ENCODE measurements at regions not wholly inside any gene's neighbourhood (a gene's known extent, or its start where the extent isn't known, plus 50 kb on each side); places are given as distances from the start of the nearest gene placed in this dataset.
"Not testable (repeated sequence)": the region's sequence is repeated elsewhere in the genome, so short reads cannot be mapped to it uniquely, and the experiment has no call there.

DNA sequence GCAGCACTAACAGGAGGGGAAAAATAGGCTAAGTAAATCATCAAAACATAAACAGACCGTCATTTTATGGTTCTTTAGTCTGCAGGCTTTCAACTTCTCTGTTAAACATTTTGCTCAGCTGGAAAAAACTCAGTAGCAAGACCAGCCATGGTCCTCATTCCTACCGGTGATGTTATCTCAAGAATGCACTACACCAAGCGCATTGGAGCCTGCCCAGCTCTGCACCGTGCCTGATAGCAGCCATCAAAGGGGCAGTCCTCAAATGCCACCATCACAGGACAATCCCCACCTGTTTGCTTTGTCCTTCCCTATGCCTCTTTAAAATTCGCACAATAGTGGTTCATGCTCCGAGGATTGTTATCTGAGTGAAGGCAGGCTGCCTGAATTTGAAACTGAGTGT, 181.5 kb upstream of the MON1B start:
- FAIRE-seq (no peak), DNase-seq (ENCODE audit: insufficient read length) (no peak)
- no peak for TF ChIP-seq TAF1 (IDR thresholded peaks at IDR 0.05; ENCODE audit: borderline replicate concordance, low read depth, low read length)
- TF ChIP-seq POLR2AphosphoS5 (IDR thresholded peaks at IDR 0.05; ENCODE audit: low read depth, low read length), result no peak
- no peak for TF ChIP-seq POLR2A (IDR thresholded peaks at IDR 0.05; ENCODE audit: low read depth, low read length)

DNA sequence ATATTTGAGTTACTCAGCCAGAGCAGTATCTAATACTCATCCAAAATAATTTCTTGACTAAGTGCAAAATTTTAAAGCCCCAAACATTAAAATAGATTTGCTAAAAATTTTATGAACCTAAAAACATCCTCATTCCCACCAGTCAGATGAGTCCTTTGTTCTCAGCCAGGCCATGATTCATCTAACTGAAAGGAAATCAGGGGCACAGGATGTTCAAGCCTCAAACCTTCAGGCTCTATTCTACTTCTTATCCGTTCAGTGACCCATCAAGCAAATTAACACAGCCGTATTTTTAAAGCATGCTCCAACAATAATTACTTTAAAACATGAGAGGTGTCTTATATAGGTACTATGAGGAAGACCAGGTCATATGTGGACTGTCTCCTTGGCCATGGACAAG, 176.5 kb upstream of the MON1B start:
- TF ChIP-seq POLR2AphosphoS5 (IDR thresholded peaks at IDR 0.05; ENCODE audit: low read depth, low read length) (no peak), POLR2A (IDR thresholded peaks at IDR 0.05; ENCODE audit: low read depth, low read length) (no peak), TAF1 (IDR thresholded peaks at IDR 0.05; ENCODE audit: borderline replicate concordance, low read depth, low read length) (no peak)
- FAIRE-seq, result no peak
- DNase-seq (ENCODE audit: insufficient read length), result no peak

DNA sequence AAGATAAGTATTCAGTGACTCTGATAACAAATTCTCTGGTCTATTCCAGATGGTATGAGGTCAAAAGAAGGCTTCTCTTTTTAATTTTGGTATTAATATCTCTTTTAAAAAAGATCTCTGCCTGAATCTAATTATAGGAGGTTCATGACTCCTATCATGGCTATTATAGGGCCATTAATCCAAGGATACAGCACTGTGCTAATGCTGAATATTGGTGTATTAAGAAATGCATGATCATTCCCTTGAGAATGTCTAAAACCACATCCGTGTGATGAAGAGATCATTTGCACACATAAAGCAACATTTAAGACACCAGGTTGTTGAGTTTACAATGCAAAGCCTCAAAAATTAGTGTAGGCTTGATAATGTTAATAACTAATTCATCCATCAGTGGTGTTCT, 160.4 kb upstream of the MON1B start:
- TF ChIP-seq TAF1 (IDR thresholded peaks at IDR 0.05; ENCODE audit: borderline replicate concordance, low read depth, low read length) (no peak), POLR2A (IDR thresholded peaks at IDR 0.05; ENCODE audit: low read depth, low read length) (no peak), POLR2AphosphoS5 (IDR thresholded peaks at IDR 0.05; ENCODE audit: low read depth, low read length) (no peak)
- DNase-seq (ENCODE audit: insufficient read length), result no peak
- no peak for FAIRE-seq

DNA sequence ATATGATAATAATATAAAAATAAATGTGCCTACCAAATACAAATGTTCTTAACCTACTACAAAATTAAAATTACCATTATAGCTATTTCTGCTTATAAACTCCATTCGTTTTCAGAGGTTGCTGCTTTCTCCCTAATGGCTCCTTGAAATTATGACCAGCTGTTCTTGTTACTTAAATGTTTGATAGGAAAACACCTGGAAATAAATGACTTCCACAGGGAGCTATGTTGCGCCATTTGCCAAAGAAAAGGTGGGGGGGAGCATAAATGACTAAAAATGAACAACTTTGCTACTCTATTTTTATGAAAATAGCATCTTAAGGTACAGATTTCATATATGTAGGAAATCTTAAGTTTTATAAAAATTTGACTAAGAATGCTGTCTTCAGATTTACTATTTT, 157.5 kb upstream of the MON1B start:
- FAIRE-seq (no peak), DNase-seq (ENCODE audit: insufficient read length) (no peak)
- TF ChIP-seq TAF1 (IDR thresholded peaks at IDR 0.05; ENCODE audit: borderline replicate concordance, low read depth, low read length) (no peak), POLR2AphosphoS5 (IDR thresholded peaks at IDR 0.05; ENCODE audit: low read depth, low read length) (no peak), POLR2A (IDR thresholded peaks at IDR 0.05; ENCODE audit: low read depth, low read length) (no peak)

DNA sequence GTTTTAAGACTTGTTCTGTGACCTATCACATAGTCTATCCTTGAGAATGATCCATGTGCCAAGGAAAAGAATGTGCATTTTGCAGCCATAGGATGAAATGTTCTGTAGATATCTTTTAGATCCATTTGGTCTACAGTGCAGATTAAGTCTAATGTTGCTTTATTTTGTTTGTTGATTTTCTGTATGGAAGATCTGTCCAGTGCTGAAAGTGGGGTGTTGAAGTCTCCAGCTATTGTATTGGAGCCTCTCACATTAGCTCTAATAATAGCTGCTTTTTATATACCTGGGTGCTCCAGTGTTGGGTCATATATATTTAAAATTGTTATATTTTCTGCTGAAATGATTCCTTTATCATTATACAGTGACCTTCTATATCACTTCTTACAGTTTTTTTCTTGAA, 155.6 kb upstream of the MON1B start:
- FAIRE-seq (no peak), DNase-seq (ENCODE audit: insufficient read length) (no peak)
- TF ChIP-seq POLR2AphosphoS5 (IDR thresholded peaks at IDR 0.05; ENCODE audit: low read depth, low read length) (no peak), POLR2A (IDR thresholded peaks at IDR 0.05; ENCODE audit: low read depth, low read length) (no peak), TAF1 (IDR thresholded peaks at IDR 0.05; ENCODE audit: borderline replicate concordance, low read depth, low read length) (no peak)

DNA sequence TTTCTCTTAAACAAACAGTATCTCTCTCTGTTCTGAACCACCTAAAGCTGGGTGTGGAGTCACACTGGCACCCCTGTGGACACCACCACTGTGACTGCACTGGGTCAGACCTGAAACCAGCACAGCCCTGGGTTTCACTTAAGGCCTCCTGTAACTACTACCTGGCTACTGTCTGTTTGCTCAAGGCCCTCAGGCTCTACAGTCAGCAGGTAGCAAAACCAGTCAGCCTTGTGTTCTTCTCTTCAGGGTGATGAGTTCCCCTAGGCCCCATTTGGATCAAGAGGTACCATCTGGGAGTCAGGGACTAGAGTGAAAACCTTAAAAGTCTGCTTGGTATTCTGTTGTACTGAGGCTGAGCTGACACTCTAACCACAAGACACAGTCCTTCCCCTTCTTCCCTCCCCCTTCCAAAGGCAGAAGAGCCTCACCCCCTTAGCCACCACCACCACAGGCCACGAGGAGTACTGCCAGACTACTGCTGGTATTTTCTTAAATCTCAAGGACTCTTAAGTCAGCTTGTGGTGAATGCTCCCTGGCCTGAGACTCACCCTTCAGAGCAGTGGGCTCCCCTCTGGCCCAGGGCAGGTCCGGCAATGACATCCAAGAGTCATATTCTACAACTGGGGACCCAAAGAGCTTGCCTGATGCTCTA, 153.2 kb upstream of the MON1B start:
- no peak for DNase-seq (ENCODE audit: insufficient read length)

DNA sequence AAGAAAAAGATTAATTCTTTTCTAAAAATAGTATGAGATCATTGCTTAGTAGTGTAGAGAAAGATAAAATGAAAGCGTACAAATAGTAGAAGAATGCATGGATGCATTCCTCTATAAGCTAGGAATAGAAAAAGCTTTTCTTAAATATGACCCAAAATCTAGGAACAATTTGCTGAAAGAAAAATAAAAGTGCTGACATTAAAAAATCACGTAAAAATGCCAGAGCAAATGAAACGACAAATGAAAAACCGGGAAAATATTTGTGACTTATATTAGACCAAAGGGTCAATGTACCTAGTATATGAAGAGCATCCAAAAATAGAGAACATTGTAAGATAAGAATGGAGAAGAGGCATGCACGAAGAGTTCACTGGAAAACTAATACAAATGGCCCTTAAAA, 149.5 kb upstream of the MON1B start:
- DNase-seq (ENCODE audit: insufficient read length), result no peak
- no peak for TF ChIP-seq POLR2A (IDR thresholded peaks at IDR 0.05; ENCODE audit: low read depth, low read length)
- no peak for TF ChIP-seq TAF1 (IDR thresholded peaks at IDR 0.05; ENCODE audit: borderline replicate concordance, low read depth, low read length)
- TF ChIP-seq POLR2AphosphoS5 (IDR thresholded peaks at IDR 0.05; ENCODE audit: low read depth, low read length), result no peak
- FAIRE-seq, result no peak

More for the DNA sequence above, 153.2 kb upstream of the MON1B start:
- TF ChIP-seq POLR2AphosphoS5 (IDR thresholded peaks at IDR 0.05; ENCODE audit: low read depth, low read length), result no peak
- no peak for TF ChIP-seq POLR2A (IDR thresholded peaks at IDR 0.05; ENCODE audit: low read depth, low read length)
- no peak for TF ChIP-seq TAF1 (IDR thresholded peaks at IDR 0.05; ENCODE audit: borderline replicate concordance, low read depth, low read length)
- FAIRE-seq, result no peak

DNA sequence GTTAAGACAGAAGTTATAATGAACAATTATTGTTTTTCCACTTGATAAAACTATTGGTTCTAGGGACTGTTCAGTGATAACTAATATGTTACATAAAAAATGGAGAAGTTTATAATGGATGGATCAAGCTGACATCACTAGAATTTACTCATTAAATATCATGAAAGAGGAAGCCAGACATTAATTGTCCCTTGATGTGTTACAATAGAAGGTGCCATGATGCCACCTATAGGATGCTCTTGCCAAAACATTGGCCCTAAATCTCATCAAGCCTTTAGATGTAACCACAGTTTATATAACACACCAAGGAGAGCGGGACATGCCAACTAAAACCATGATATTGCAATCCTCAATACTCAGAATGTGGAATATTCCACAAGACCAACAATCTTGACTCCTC, 147.9 kb upstream of the MON1B start:
- FAIRE-seq (no peak), DNase-seq (ENCODE audit: insufficient read length) (no peak)
- TF ChIP-seq POLR2AphosphoS5 (IDR thresholded peaks at IDR 0.05; ENCODE audit: low read depth, low read length) (no peak), TAF1 (IDR thresholded peaks at IDR 0.05; ENCODE audit: borderline replicate concordance, low read depth, low read length) (no peak), POLR2A (IDR thresholded peaks at IDR 0.05; ENCODE audit: low read depth, low read length) (no peak)

DNA sequence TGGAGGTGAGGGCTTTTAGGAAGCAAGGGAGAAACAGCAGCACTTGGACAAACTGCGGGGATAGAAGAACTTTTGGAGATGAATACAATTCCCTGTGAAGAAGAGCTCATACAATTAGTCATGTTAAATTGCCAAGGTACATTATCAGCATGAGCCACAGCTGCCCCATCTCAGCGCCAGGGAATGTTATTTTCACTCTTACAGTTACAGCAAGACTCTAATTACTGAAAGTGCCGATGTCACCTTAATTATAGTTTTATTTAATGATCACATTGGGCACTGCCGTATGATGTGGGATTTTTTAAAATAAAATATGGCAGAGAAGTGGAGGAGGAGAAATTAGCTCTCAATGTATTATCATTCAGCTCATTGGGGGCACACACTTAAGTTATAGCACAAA, 144.8 kb upstream of the MON1B start:
- DNase-seq (ENCODE audit: insufficient read length), result no peak
- FAIRE-seq, result no peak
- TF ChIP-seq POLR2A (IDR thresholded peaks at IDR 0.05; ENCODE audit: low read depth, low read length) (no peak), TAF1 (IDR thresholded peaks at IDR 0.05; ENCODE audit: borderline replicate concordance, low read depth, low read length) (no peak), POLR2AphosphoS5 (IDR thresholded peaks at IDR 0.05; ENCODE audit: low read depth, low read length) (no peak)

DNA sequence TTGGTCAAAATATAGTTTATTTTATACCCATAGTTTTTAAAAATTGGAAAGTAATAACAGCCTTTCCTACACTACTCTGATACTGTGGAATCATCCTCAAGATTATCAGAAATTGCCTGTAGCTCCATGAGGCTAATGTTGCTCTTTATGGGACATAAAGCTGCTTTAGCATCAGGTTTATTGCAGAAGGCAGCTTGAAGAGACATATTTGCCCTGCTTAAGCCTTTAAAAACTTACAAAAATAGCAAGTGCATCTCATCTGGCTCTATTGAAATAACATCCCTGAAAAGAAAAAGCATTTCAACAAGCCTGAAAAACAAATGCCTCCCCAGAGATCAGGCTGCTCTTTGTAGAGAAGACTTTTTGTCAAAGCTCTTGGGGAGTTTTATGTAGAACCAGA, 142.9 kb upstream of the MON1B start:
- no peak for DNase-seq (ENCODE audit: insufficient read length)
- no peak for FAIRE-seq
- no peak for TF ChIP-seq TAF1 (IDR thresholded peaks at IDR 0.05; ENCODE audit: borderline replicate concordance, low read depth, low read length)
- no peak for TF ChIP-seq POLR2A (IDR thresholded peaks at IDR 0.05; ENCODE audit: low read depth, low read length)

DNA sequence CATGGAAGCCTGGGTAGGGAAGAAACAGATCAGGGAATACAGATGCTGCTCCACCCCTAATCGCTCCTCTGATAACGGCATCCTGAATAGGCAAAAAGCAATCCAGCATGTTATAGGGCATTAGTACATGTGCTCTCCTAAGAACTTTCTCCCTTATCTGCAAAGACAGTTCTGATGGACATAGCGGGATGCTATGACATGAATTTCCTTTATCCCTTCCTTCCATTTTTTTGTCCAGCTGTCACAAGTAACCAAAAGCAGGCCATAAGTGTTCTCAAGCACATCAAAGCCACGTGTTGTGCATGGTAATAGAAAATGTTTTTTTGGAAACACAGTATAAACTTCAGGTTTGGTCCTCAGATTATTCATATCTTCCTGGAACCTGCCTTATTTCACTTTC, 141.4 kb upstream of the MON1B start:
- TF ChIP-seq POLR2A (IDR thresholded peaks at IDR 0.05; ENCODE audit: low read depth, low read length), result no peak
- no peak for TF ChIP-seq POLR2AphosphoS5 (IDR thresholded peaks at IDR 0.05; ENCODE audit: low read depth, low read length)
- TF ChIP-seq TAF1 (IDR thresholded peaks at IDR 0.05; ENCODE audit: borderline replicate concordance, low read depth, low read length), result no peak
- FAIRE-seq, result no peak
- no peak for DNase-seq (ENCODE audit: insufficient read length)

DNA sequence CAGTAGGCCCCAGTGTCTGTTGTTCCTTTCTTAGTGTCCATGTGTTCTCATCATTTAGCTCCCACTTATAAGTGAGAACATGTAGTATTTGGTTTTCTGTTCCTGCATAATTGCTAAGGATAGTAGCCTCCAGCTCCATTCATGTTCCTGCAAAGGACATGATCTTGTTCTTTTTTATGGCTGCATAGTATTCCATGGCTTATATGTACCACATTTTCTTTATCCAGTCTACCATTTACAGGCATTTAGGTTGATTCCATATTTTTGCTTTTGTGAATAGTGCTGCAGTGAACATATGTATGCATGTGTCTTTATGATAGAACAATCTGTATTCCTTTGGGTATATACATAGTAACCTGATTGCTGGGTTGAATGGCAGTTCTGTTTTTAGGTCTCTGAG, 134.4 kb upstream of the MON1B start:
- DNase-seq (ENCODE audit: insufficient read length); FAIRE-seq: not testable (repeated sequence)
